K562 (cell line): ENCODE measurements at regions not wholly inside any gene's neighbourhood (a gene's known extent, or its start where the extent isn't known, plus 50 kb on each side); places are given as distances from the start of the nearest gene placed in this dataset.

Experiments used
- ATAC-seq: fragments of 200-7000 bp; cut with Tn5 transposase; 3 replicates; pipeline ENCODE4 v1.9.1; 2020; ENCODE audit warnings: moderate library complexity
- BruUV-seq: library from RNA; stranded (reverse); fragments of 400-500 nt; replicated peaks from 2 replicates; lab custom pipeline; 2021; lab: Mats Ljungman, UMichigan
- CTCF ChIA-PET: fragments of 300-600 bp; formaldehyde crosslinking; extraction: SDS; loops from one replicate; lab custom pipeline; 2021; ENCODE audit warnings: low intra/inter-chr PET ratio; lab: Yijun Ruan, JAX
- POLR2A ChIA-PET: fragments of 300-600, 350-650 bp; sonication (Branson Sonifier 250); formaldehyde crosslinking; extraction: SDS; loops from one replicate; lab custom pipeline; 2021; ENCODE audit warnings: antibody characterized with exemption, inconsistent platforms; lab: Yijun Ruan, JAX
- DNase-seq, 4 experiments: peaks; one replicate each; pipeline versions ENCODE4 v3.0.0 to v3.0.0-alpha.2; 2011 to 2018; ENCODE audit warnings: low spot score in 3 of 4, mixed read lengths in 3 of 4; ENCODE audit errors: extremely low read depth in 1 of 4
- FAIRE-seq: peaks from 2 replicates; lab custom pipeline; 2011; peaks lifted over from hg19 to GRCh38; lab: Jason Lieb, UNC
- H2AFZ ChIP-seq: 2 replicates; pipeline ENCODE4 v1.6.0; 2011; ENCODE audit warnings: low read depth, low read length, control low read depth, inconsistent platforms
- H3K27ac ChIP-seq: fragments of 200-600 bp; 3 replicates; pipeline ENCODE4 v1.8.0; 2011; ENCODE audit warnings: low read depth, mild to moderate bottlenecking, control low read depth, inconsistent platforms, low read length, moderate library complexity, mixed read lengths; ENCODE audit errors: extremely low read depth
- H3K27me3 ChIP-seq, 2 experiments: fragments of 300-600 bp in 1 of 2; 2 replicates in 1 of 2; 3 replicates in 1 of 2; pipeline versions ENCODE4 v1.6.0 to v1.8.0; 2011; ENCODE audit warnings: inconsistent platforms in 2 of 2, low read length in 2 of 2, mild to moderate bottlenecking in 1 of 2, mixed read lengths in 1 of 2, moderate library complexity in 1 of 2; ENCODE audit not compliant: control insufficient read depth in 2 of 2, insufficient read depth in 2 of 2
- H3K36me3 ChIP-seq: fragments of 300-600 bp; 3 replicates; pipeline ENCODE4 v1.8.0; 2011; ENCODE audit warnings: mild to moderate bottlenecking, low read length, inconsistent platforms; ENCODE audit not compliant: control insufficient read depth, insufficient read depth
- H3K4me1 ChIP-seq, 2 experiments: fragments of 200-600 bp in 1 of 2; replicated peaks in 1 of 2; 2 replicates in 1 of 2; 3 replicates in 1 of 2; pipeline versions ENCODE4 v1.5.1 to v1.8.0; 2011; ENCODE audit warnings: inconsistent platforms in 2 of 2, low read length in 2 of 2, mild to moderate bottlenecking in 1 of 2, mixed read lengths in 1 of 2, moderate library complexity in 1 of 2; ENCODE audit not compliant: control insufficient read depth in 2 of 2, insufficient read depth in 2 of 2
- H3K4me2 ChIP-seq: 2 replicates; pipeline ENCODE4 v1.6.1; 2011; ENCODE audit warnings: low read length, control low read depth, inconsistent platforms, mixed read lengths; ENCODE audit not compliant: insufficient read depth
- H3K4me3 ChIP-seq: fragments of 200-600 bp; sonication (generic), shearing (Covaris generic); 2 replicates; pipeline ENCODE4 v1.5.1; 2016; ENCODE audit warnings: control low read depth, inconsistent platforms
- H3K79me2 ChIP-seq: fragments of 200-600 bp; 3 replicates; pipeline ENCODE4 v1.8.0; 2011; ENCODE audit warnings: low read length, inconsistent platforms; ENCODE audit not compliant: control insufficient read depth, insufficient read depth
- H3K9ac ChIP-seq, 2 experiments: 2 replicates each; pipeline versions ENCODE4 v1.6.0 to v1.6.1; 2011; ENCODE audit warnings: low read depth in 2 of 2, low read length in 2 of 2, control low read depth in 1 of 2, inconsistent platforms in 1 of 2, mild to moderate bottlenecking in 1 of 2, mixed read lengths in 1 of 2; ENCODE audit not compliant: insufficient read depth in 1 of 2
- H3K9me1 ChIP-seq: one replicate; pipeline ENCODE4 v1.6.0; 2011; ENCODE audit warnings: inconsistent platforms, mild to moderate bottlenecking, low read length, moderate library complexity; ENCODE audit not compliant: control insufficient read depth, insufficient read depth
- H3K9me3 ChIP-seq: replicated peaks from 2 replicates; pipeline ENCODE4 v1.5.1; 2011; ENCODE audit warnings: low read depth, low read length, inconsistent platforms; ENCODE audit not compliant: control insufficient read depth, insufficient read depth
- H4K20me1 ChIP-seq: replicated peaks from 2 replicates; pipeline ENCODE4 v1.6.1; 2011; ENCODE audit warnings: low read length, inconsistent platforms, mixed read lengths; ENCODE audit not compliant: control insufficient read depth, insufficient read depth
- DEAF1 ChIP-seq: fragments of 450-650 bp; formaldehyde crosslinking; IDR thresholded peaks from 2 replicates; pipeline ENCODE4 v1.4.0; 2020; ENCODE audit warnings: mild to moderate bottlenecking, moderate library complexity
- ERF ChIP-seq: fragments of 450-650 bp; formaldehyde crosslinking; IDR thresholded peaks from 2 replicates; pipeline ENCODE4 v1.4.0; 2020; ENCODE audit warnings: mild to moderate bottlenecking, mixed read lengths
- NCOR1 ChIP-seq: fragments of 450-650 bp; IDR thresholded peaks from 2 replicates; pipeline ENCODE4 v1.6.1; 2016; ENCODE audit warnings: mild to moderate bottlenecking, moderate library complexity
- SMAD4 ChIP-seq: fragments of 250-450 bp; sonication (Bioruptor Pico); conservative IDR thresholded peaks from 2 replicates; pipeline ENCODE4 v1.8.0; 2021; ENCODE audit warnings: inconsistent platforms, mild to moderate bottlenecking, moderate library complexity
- TGIF2 ChIP-seq: sonication (generic); formaldehyde crosslinking; IDR thresholded peaks from 2 replicates; pipeline ENCODE4 v1.8.1; 2022; ENCODE audit warnings: mild to moderate bottlenecking, missing genetic modification reagents, moderate library complexity
- UBTF ChIP-seq, 2 experiments: IDR thresholded peaks; 2 replicates each; pipeline ENCODE4 v1.6.1; 2012; ENCODE audit warnings: improper control_type of control experiment in 2 of 2, low read depth in 2 of 2, low read length in 2 of 2, borderline replicate concordance in 1 of 2
- ZNF561 ChIP-seq: fragments of 450-650 bp; formaldehyde crosslinking; conservative IDR thresholded peaks from 2 replicates; pipeline ENCODE4 v1.4.0; 2020; ENCODE audit warnings: mild to moderate bottlenecking, moderate library complexity
- ZNF655 ChIP-seq: fragments of 250-450 bp; sonication (Bioruptor Pico); IDR thresholded peaks from 2 replicates; pipeline ENCODE4 v1.5.0; 2021
- ZNF695 ChIP-seq: fragments of 450-650 bp; formaldehyde crosslinking; IDR thresholded peaks from 2 replicates; pipeline ENCODE4 v1.4.0; 2020; ENCODE audit warnings: mild to moderate bottlenecking, moderate library complexity
- WGBS: fragments of 100-300 bp; shearing (Covaris generic); methylation state at CpG from one replicate; pipeline ENCODE4 v1.1.6; 2016; ENCODE audit warnings: low coverage, mixed read lengths; ENCODE audit not compliant: insufficient coverage; ENCODE audit errors: missing lambda C conversion rate; 5-methylcytosine and 5-hydroxymethylcytosine counted together
- in situ Hi-C: fragments of 300-500 bp; cut with MboI; formaldehyde crosslinking; loops from 4 replicates; pipeline ENCODE4 v1.15.0; 2018; ENCODE audit warnings: inconsistent platforms, mixed read lengths
- intact Hi-C: fragments of 100-400 bp; cut with micrococcal nuclease; formaldehyde crosslinking; loops from 2 replicates; pipeline ENCODE4 v1.14.2; 2022

GRCh38 chr2:234143896-234144295 lies 93.4 kb downstream of the SPP2 start (continued):
- TF ChIP-seq ZNF655 (CRISPR knock-in tag) (no peak), NCOR1 (no peak)

GRCh38 chr2:234142530-234142929 lies 92.0 kb downstream of the SPP2 start:
- 0% methylated on average over 3 of the region's 3 CpGs for WGBS
- CTCF ChIA-PET = no interaction called here

More at GRCh38 chr2:234142530-234142929, 92.0 kb downstream of the SPP2 start:
- H3K9me1 ChIP-seq = no peaks in the 10 kb centered on the region
- H3K9me3 ChIP-seq = no peaks in the 10 kb centered on the region
- no peak overlapping the region for H3K4me3 ChIP-seq
- TF ChIP-seq ZNF561 (CRISPR knock-in tag) (no peak), DEAF1 (CRISPR knock-in tag) (no peak), SMAD4 (no peak), UBTF (IDR thresholded peaks at IDR 0.05; ENCODE audit: borderline replicate concordance in 1 of 2, low read depth in 2 of 2, low read length in 2 of 2) (no peak), TGIF2 (CRISPR knock-in tag) (no peak), ERF (CRISPR knock-in tag) (no peak), ZNF695 (no peak)
- TF ChIP-seq, all 486 proteins: peak for 0
- H3K27me3 ChIP-seq = 0 out of 5 replicates have a peak, but pooled peaks cover 0 to 8% of the 10 kb centered on the region in 2 experiments
- H4K20me1 ChIP-seq = no peaks in the 10 kb centered on the region
- POLR2A ChIA-PET = no interaction called here
- no peaks in the 10 kb centered on the region for H3K79me2 ChIP-seq
- no peak for FAIRE-seq
- intact Hi-C loops (no loop called here), in situ Hi-C loops (no loop called here)
- DNase-seq = no peak
- BruUV-seq = no TSS peak
- H3K27ac ChIP-seq = no peak overlapping the region
- H3K4me2 ChIP-seq = no peak overlapping the region
- no peak overlapping the region for H3K9ac ChIP-seq
- ATAC-seq = no peak
- no peak overlapping the region for H2AFZ ChIP-seq
- H3K4me1 ChIP-seq = no peaks in the 10 kb centered on the region
- no peaks in the 10 kb centered on the region for H3K36me3 ChIP-seq
